MM.1S (cell line): ENCODE measurements at regions not wholly inside any gene's neighbourhood (a gene's known extent, or its start where the extent isn't known, plus 50 kb on each side); places are given as distances from the start of the nearest gene placed in this dataset.

Source experiments
- DNase-seq: peaks from one replicate; pipeline ENCODE4 v3.0.0-alpha.2; 2015
- H2AFZ ChIP-seq: fragments of 300-600 bp; sonication (generic); 2 replicates; pipeline ENCODE4 v1.6.0; 2016; ENCODE audit warnings: antibody characterized with exemption, low read length
- H3F3A ChIP-seq: fragments of 300-600 bp; sonication (generic); 2 replicates; pipeline ENCODE4 v1.6.1; 2016; ENCODE audit warnings: mild to moderate bottlenecking, antibody characterized with exemption, low read length, moderate library complexity, mixed read lengths; ENCODE audit not compliant: insufficient read depth
- H3K27ac ChIP-seq: fragments of 300-600 bp; sonication (generic); 2 replicates; pipeline ENCODE4 v1.5.1; 2016; ENCODE audit warnings: mild to moderate bottlenecking, low read length
- H3K27me3 ChIP-seq: fragments of 300-600 bp; sonication (generic); replicated peaks from 2 replicates; pipeline ENCODE4 v1.6.0; 2016; ENCODE audit warnings: low read length; ENCODE audit not compliant: insufficient read depth
- H3K36me3 ChIP-seq: fragments of 300-600 bp; sonication (generic); replicated peaks from 2 replicates; pipeline ENCODE4 v1.6.1; 2016; ENCODE audit warnings: mild to moderate bottlenecking, low read length, mixed read lengths; ENCODE audit not compliant: insufficient read depth
- H3K4me1 ChIP-seq: fragments of 300-600 bp; sonication (generic); 2 replicates; pipeline ENCODE4 v1.6.1; 2016; ENCODE audit warnings: low read length, mixed read lengths
- H3K4me2 ChIP-seq: fragments of 300-600 bp; sonication (generic); 2 replicates; pipeline ENCODE4 v1.6.0; 2016; ENCODE audit warnings: low read depth, low read length
- H3K4me3 ChIP-seq: fragments of 300-600 bp; sonication (generic); 2 replicates; pipeline ENCODE4 v1.5.1; 2016; ENCODE audit warnings: low read length, mixed read lengths
- H3K79me2 ChIP-seq: fragments of 300-600 bp; sonication (generic); 2 replicates; pipeline ENCODE4 v1.6.1; 2016; ENCODE audit warnings: mixed run types, low read length, mixed read lengths
- H3K9ac ChIP-seq: fragments of 300-600 bp; sonication (generic); 2 replicates; pipeline ENCODE4 v1.6.1; 2016; ENCODE audit warnings: low read length, mixed read lengths
- H3K9me2 ChIP-seq: fragments of 300-600 bp; sonication (generic); replicated peaks from 2 replicates; pipeline ENCODE4 v1.6.1; 2016; ENCODE audit warnings: mild to moderate bottlenecking, low read length, mixed read lengths; ENCODE audit not compliant: insufficient read depth
- H3K9me3 ChIP-seq: fragments of 300-600 bp; sonication (generic); replicated peaks from 2 replicates; pipeline ENCODE4 v1.6.1; 2016; ENCODE audit warnings: mild to moderate bottlenecking, low read length, mixed read lengths; ENCODE audit not compliant: insufficient read depth
- H4K20me1 ChIP-seq: fragments of 300-600 bp; sonication (generic); 2 replicates; pipeline ENCODE4 v1.6.1; 2016; ENCODE audit warnings: mild to moderate bottlenecking, low read length, moderate library complexity, mixed read lengths; ENCODE audit not compliant: insufficient read depth
- CTCF ChIP-seq: fragments of 300-600 bp; sonication (generic); IDR thresholded peaks from 2 replicates; pipeline ENCODE4 v1.5.1; 2016; ENCODE audit warnings: antibody characterized with exemption, low read length, mixed read lengths
- EZH2 ChIP-seq: fragments of 300-600 bp; sonication (generic); optimal IDR thresholded peaks from 2 replicates; pipeline ENCODE3; 2017; ENCODE audit warnings: low read depth, mild to moderate bottlenecking, antibody characterized with exemption, low read length, mixed read lengths
- EZH2phosphoT487 ChIP-seq: fragments of 300-600 bp; sonication (generic); IDR thresholded peaks from 2 replicates; pipeline ENCODE4 v1.6.1; 2018; ENCODE audit warnings: antibody characterized with exemption, low read length

GRCh38 chr18:42296192-42296591, 341.2 kb downstream of the PIK3C3 start:
- no peak overlapping the region for H3K4me3 ChIP-seq
- H3K27me3 ChIP-seq: no peaks in the 10 kb centered on the region
- no peaks in the 10 kb centered on the region for H3K79me2 ChIP-seq
- DNase-seq: no peak
- H2AFZ ChIP-seq: no peak overlapping the region
- no peak overlapping the region for H3K9ac ChIP-seq
- no peaks in the 10 kb centered on the region for H3F3A ChIP-seq
- TF ChIP-seq CTCF: no peak
- TF ChIP-seq EZH2: no peak
- no peak for TF ChIP-seq EZH2phosphoT487
- H3K9me3 ChIP-seq: no peaks in the 10 kb centered on the region
- H3K4me1 ChIP-seq: no peaks in the 10 kb centered on the region
- H3K36me3 ChIP-seq: no peaks in the 10 kb centered on the region
- no peak overlapping the region for H3K4me2 ChIP-seq
- no peaks in the 10 kb centered on the region for H3K9me2 ChIP-seq
- no peak overlapping the region for H3K27ac ChIP-seq
- no peaks in the 10 kb centered on the region for H4K20me1 ChIP-seq

GRCh38 chr18:42296723-42297122, 341.7 kb downstream of the PIK3C3 start:
- Histone ChIP-seq H3K9ac (no peak overlapping the region), H4K20me1 (no peaks in the 10 kb centered on the region), H3K79me2 (no peaks in the 10 kb centered on the region), H3K36me3 (no peaks in the 10 kb centered on the region), H3K9me2 (no peaks in the 10 kb centered on the region), H3K27me3 (no peaks in the 10 kb centered on the region), H3K9me3 (no peaks in the 10 kb centered on the region), H3K4me1 (no peaks in the 10 kb centered on the region), H3K27ac (no peak overlapping the region), H3F3A (no peaks in the 10 kb centered on the region), H3K4me2 (no peak overlapping the region), H2AFZ (no peak overlapping the region), H3K4me3 (no peak overlapping the region)
- no peak for DNase-seq
- TF ChIP-seq CTCF (no peak), EZH2 (no peak), EZH2phosphoT487 (no peak)

- H3K4me3 ChIP-seq: no peak overlapping the region
- H3K79me2 ChIP-seq: no peaks in the 10 kb centered on the region
- H3K4me2 ChIP-seq: no peak overlapping the region
- no peak overlapping the region for H3K9ac ChIP-seq
- H3K27me3 ChIP-seq: no peaks in the 10 kb centered on the region
- H2AFZ ChIP-seq: no peak overlapping the region
- no peaks in the 10 kb centered on the region for H3K9me3 ChIP-seq
- H3K4me1 ChIP-seq: no peaks in the 10 kb centered on the region
- TF ChIP-seq EZH2 (no peak), EZH2phosphoT487 (no peak), CTCF (peak; percentile 84)
- H3K9me2 ChIP-seq: no peaks in the 10 kb centered on the region
- H3F3A ChIP-seq: no peaks in the 10 kb centered on the region
- no peak overlapping the region for H3K27ac ChIP-seq
- no peaks in the 10 kb centered on the region for H4K20me1 ChIP-seq
- peak; percentile 67 for DNase-seq
- no peaks in the 10 kb centered on the region for H3K36me3 ChIP-seq
Measured at GRCh38 chr18:42298759-42299675, 344.0 kb downstream of the PIK3C3 start.
